GM20000 (cell line): ENCODE measurements at regions not wholly inside any gene's neighbourhood (a gene's known extent, or its start where the extent isn't known, plus 50 kb on each side); places are given as distances from the start of the nearest gene placed in this dataset.

Experiments
- DNase-seq: peaks from one replicate; pipeline ENCODE4 v3.0.0; 2012; ENCODE audit warnings: low spot score
- CTCF ChIP-seq: IDR thresholded peaks from 2 replicates; pipeline ENCODE4 v1.5.1; 2012; ENCODE audit warnings: mild to moderate bottlenecking, control low read depth; ENCODE audit errors: extremely low read depth, missing control alignments

DNA sequence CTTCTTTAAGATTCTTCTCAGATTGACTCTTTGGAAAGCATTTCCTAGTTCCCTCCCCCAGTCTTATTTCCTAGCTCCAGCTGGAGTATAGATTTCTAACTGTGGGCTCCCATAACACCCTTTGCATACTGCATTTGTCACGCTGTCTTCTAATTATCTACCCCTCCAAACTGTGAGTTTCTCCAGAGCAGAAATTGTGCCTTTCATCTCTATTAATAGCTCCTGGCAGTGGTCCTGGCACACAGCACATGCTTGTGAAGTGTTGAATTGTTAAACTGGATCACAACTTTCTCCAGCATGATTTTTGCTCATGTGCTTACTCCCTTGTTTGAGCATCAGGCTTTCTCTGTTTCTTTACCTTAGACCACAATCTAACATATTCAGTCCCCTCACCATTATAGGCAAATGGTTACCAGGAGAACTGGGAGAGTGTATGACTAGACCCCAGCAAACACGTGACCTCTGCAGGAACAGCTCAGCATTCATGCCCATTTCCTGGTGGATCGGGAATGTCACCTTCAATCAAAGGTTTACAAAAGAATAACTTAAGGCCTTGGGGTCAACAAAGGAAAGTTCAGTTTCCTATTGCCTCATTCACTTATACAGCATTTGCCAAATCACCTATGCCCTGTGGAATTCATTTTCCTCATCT is 175.7 kb upstream of the TANK start:
- DNase-seq: no peak
- TF ChIP-seq CTCF: no peak

GRCh38 chr2:160989778-160990177 is 170.4 kb upstream of the TANK start:
- no peak for TF ChIP-seq CTCF
- DNase-seq: no peak

GRCh38 chr2:160993654-160994061 is 166.6 kb upstream of the TANK start:
- DNase-seq: no peak
- TF ChIP-seq CTCF: no peak

DNA sequence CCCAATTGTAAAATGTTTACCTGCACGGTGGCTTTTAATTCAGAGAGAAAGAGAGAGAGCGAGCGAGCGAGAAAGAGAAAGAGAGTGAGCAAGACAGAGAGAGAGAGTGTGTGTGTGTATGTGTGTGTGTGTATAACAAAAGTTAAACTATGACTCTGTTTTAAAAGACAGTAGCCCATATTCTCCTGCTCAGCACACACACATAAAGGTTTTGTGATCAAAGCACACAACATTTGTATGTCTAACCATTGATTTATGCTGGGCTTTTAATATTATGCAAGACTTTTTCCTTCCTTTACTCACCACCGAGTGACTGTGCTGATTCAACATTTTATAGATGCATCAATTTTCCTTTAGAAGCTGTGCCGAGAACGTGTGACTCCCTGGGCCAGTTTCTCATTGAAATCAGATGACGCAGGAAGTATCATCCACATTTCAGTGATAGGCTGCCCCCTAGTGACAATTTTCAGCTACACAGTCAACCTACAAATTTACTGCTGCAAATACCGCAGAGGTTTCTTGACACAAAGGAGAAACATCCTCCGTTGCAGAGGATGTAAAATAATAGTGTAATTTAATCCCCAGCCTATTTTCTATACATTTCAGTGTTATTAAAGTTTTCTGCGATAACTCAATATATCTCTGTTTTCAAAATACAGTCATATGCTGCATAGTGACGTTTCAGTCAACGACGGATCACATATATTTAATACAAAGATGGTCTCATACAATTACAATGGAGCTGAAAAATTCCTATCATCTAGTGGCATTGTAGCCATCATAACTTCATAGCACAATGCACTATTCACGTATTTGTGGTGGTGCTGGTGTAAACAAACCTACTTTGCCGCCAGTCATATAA is 165.9 kb upstream of the TANK start:
- peak; percentile 60 for DNase-seq
- peak; percentile 47 for TF ChIP-seq CTCF

- no peak for TF ChIP-seq CTCF
- no peak for DNase-seq
Measured at GRCh38 chr2:160996584-160996983, 163.6 kb upstream of the TANK start.

- no peak for TF ChIP-seq CTCF
- DNase-seq: no peak
Measured at GRCh38 chr2:161004379-161004778, 155.8 kb upstream of the TANK start.

DNA sequence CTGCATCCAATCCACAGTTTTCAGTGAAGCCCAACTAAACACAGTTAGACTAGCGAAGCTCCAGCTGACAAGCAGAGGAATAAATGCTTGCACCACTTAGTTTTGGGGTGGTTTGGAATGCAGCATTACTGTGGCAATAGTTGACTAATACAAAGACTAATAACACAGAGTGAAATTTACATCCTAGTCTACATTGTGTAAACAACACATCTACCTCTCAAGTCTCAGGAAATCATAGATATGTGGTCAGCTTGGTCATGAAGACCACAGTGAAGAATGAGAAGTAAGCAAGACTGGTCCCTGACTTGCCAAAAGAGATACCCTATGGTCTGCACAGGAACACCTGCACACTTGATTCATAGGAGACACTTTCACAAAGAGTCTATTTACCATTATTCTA is 155.1 kb upstream of the TANK start:
- no peak for DNase-seq
- no peak for TF ChIP-seq CTCF
